ENCODE measurements at regions not wholly inside any gene's neighbourhood (a gene's known extent, or its start where the extent isn't known, plus 50 kb on each side); places are given as distances from the start of the nearest gene placed in this dataset.

DNA sequence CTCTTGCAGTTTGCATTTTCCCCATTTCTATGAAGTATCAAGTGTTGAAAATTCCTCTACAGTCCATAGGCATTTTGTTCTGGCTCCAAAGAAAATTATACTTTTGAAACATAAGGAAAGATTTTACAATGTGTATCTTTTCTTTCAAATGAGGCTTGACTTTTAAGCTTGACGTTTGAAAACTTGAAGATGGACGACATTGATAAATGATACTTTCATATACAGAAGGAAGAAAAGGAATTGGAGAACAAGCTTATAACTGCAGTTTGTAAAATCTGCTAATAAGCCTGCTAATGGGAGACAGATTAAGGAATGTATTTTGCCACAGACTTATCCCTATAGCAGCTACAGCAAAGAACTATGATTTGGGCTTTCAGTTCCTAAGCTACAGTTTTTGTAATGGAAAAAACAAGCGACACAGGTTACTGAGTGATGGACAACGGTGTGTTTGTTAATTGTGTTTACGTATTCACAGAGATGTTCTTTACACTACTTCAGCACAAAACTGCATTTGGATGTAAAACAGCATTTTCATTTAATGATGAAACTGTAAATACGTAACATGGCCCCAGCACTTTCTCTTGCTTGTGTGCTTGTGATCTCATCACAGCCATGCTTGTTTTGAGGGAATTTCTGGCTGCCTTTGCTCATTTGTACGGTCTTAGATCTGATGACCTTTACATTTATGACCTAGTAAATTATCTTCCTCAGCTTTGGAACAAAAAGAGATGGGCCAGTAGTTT is 83.2 kb upstream of the FAT1 start:
- H3K27ac Mint-ChIP-seq, result no peak overlapping the region
- H3K4me1 Mint-ChIP-seq, result no peaks in the 10 kb centered on the region
- ATAC-seq (ENCODE audit: low read depth) (no peak), DNase-seq (no peak)
- H3K9me3 Mint-ChIP-seq, result no peaks in the 10 kb centered on the region
- POLR2A ChIA-PET, result no interaction called here
- no peaks in the 10 kb centered on the region for H3K36me3 Mint-ChIP-seq
- no peak overlapping the region for H3K4me3 Mint-ChIP-seq
- H3K27me3 Mint-ChIP-seq, result no peaks in the 10 kb centered on the region

- Mint-ChIP-seq H3K36me3 (no peaks in the 10 kb centered on the region), H3K9me3 (no peaks in the 10 kb centered on the region), H3K27me3 (no peaks in the 10 kb centered on the region), H3K27ac (no peak overlapping the region), H3K4me3 (no peak overlapping the region), H3K4me1 (no peaks in the 10 kb centered on the region)
- DNase-seq (no peak), ATAC-seq (ENCODE audit: low read depth) (no peak)
- POLR2A ChIA-PET, result no interaction called here
Observed at GRCh38 chr4:186807808-186808629, 84.4 kb upstream of the FAT1 start.

GRCh38 chr4:186808630-186809018 is 85.0 kb upstream of the FAT1 start:
- ATAC-seq (ENCODE audit: low read depth) (no peak), DNase-seq (no peak)
- H3K4me1 Mint-ChIP-seq, result no peaks in the 10 kb centered on the region
- no peaks in the 10 kb centered on the region for H3K27me3 Mint-ChIP-seq
- POLR2A ChIA-PET, result no interaction called here
- H3K27ac Mint-ChIP-seq, result no peak overlapping the region
- no peak overlapping the region for H3K4me3 Mint-ChIP-seq
- no peaks in the 10 kb centered on the region for H3K9me3 Mint-ChIP-seq
- no peaks in the 10 kb centered on the region for H3K36me3 Mint-ChIP-seq

DNA sequence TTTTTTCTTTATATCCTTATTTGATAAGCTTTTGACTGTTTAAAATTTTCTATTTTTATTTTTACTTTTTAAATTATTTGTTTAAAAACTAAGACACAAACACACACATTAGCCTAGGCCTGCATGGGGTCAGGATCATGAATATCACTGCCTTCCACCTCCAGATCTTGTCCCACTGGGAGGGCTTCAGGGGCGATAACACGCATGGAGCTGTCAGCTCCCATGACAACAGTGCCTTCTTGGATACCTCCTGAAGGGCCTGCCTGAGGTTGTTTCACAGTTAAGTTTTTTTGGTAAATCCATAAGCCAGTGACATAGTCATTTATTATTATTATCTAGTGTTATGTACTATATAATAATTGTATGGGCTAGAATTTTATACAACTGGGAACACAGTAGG is 85.4 kb upstream of the FAT1 start:
- ATAC-seq (ENCODE audit: low read depth) (no peak), DNase-seq (no peak)
- H3K9me3 Mint-ChIP-seq, result no peaks in the 10 kb centered on the region
- H3K27me3 Mint-ChIP-seq, result no peaks in the 10 kb centered on the region
- no peak overlapping the region for H3K4me3 Mint-ChIP-seq
- H3K4me1 Mint-ChIP-seq, result no peaks in the 10 kb centered on the region
- H3K27ac Mint-ChIP-seq, result no peak overlapping the region
- POLR2A ChIA-PET, result no interaction called here
- H3K36me3 Mint-ChIP-seq, result no peaks in the 10 kb centered on the region

- POLR2A ChIA-PET, result no interaction called here
- ATAC-seq (ENCODE audit: low read depth), result no peak
Observed at GRCh38 chr4:186810613-186811150, 87.0 kb upstream of the FAT1 start.

GRCh38 chr4:186812592-186812991 is 88.9 kb upstream of the FAT1 start:
- H3K4me3 Mint-ChIP-seq, result no peak overlapping the region
- ATAC-seq (ENCODE audit: low read depth) (no peak), DNase-seq (no peak)
- no peaks in the 10 kb centered on the region for H3K4me1 Mint-ChIP-seq
- no peaks in the 10 kb centered on the region for H3K9me3 Mint-ChIP-seq
- no peaks in the 10 kb centered on the region for H3K27me3 Mint-ChIP-seq
- H3K27ac Mint-ChIP-seq, result no peak overlapping the region
- POLR2A ChIA-PET, result no interaction called here
- H3K36me3 Mint-ChIP-seq, result no peaks in the 10 kb centered on the region

More at GRCh38 chr4:186810613-186811150, 87.0 kb upstream of the FAT1 start:
- H3K9me3 Mint-ChIP-seq, result no peaks in the 10 kb centered on the region
- H3K4me3 Mint-ChIP-seq, result no peak overlapping the region
- H3K27me3 Mint-ChIP-seq, result no peaks in the 10 kb centered on the region
- no peak for DNase-seq
- no peaks in the 10 kb centered on the region for H3K36me3 Mint-ChIP-seq
- no peak overlapping the region for H3K27ac Mint-ChIP-seq
- no peaks in the 10 kb centered on the region for H3K4me1 Mint-ChIP-seq

DNA sequence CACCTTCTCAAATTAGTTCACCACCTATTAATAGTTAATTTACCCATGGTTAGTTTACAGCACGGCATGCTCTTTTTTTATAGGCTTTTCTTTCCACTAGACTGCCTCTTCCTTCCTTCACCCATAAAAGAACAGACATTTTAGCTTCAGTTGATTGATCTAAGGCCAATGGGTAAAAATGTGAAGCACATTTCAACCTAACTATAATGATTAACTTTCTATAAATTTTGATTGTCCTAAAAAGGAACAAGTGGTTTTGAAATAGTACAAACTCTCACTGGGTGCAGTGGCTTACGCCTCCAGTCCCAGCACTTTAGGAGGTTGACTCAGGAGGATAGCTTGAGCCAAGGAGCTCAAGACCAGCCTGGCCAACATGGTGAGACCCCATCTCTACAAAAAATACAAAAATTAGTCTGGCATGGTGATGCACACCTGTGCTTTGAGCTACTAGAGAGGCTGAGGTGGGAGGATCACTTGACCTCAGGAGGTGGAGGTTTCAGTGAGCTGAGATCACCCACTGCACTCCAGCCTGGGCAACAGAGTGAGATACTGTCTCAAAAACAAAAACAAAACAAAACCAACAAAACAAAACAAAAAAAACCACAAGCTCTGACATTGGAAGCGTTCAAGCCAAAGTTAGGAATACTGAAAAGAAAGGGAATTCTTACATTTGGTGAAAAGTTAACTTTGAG is 89.9 kb upstream of the FAT1 start:
- Mint-ChIP-seq H3K9me3 (no peaks in the 10 kb centered on the region), H3K36me3 (no peaks in the 10 kb centered on the region), H3K27me3 (no peaks in the 10 kb centered on the region), H3K4me3 (no peak overlapping the region), H3K27ac (no peak overlapping the region), H3K4me1 (no peaks in the 10 kb centered on the region)
- ATAC-seq (ENCODE audit: low read depth), result no peak
- POLR2A ChIA-PET, result no interaction called here
- DNase-seq, result no peak

DNA sequence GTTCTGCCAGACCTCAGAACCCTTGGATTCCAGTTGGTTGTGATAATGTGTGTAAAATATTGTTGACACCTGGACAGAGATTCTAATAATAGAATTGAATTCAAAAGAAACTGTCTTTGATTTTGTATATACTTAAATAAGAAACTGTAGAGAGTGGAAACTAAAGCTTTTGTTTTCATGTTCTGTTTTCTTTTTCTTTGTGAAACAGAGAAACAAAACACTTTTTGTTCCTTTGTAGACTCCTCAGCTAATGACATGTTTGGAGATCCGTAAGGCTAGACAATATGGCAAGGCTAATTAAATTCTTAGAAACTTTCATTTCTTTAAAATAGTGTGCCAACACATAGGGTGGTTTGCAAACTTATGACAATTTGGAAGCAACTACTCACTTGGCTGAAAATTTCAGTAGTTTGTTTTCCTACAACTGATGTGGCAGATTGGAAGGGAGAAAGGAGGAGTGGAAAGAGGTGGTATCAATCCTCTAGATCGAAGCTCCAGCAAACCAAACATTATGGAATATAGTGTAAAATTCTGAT is 90.9 kb upstream of the FAT1 start:
- DNase-seq, result no peak
- Mint-ChIP-seq H3K4me1 (no peaks in the 10 kb centered on the region), H3K27me3 (no peaks in the 10 kb centered on the region), H3K4me3 (no peak overlapping the region), H3K9me3 (no peaks in the 10 kb centered on the region), H3K36me3 (no peaks in the 10 kb centered on the region), H3K27ac (no peak overlapping the region)
- POLR2A ChIA-PET, result no interaction called here
- ATAC-seq (ENCODE audit: low read depth), result no peak

GRCh38 chr4:186819342-186820086 is 95.9 kb upstream of the FAT1 start:
- ATAC-seq (ENCODE audit: low read depth) (no peak), DNase-seq (no peak)
- POLR2A ChIA-PET, result no interaction called here
- no peaks in the 10 kb centered on the region for H3K27me3 Mint-ChIP-seq
- no peak overlapping the region for H3K4me3 Mint-ChIP-seq
- no peaks in the 10 kb centered on the region for H3K36me3 Mint-ChIP-seq
- H3K27ac Mint-ChIP-seq, result no peak overlapping the region
- H3K4me1 Mint-ChIP-seq, result no peaks in the 10 kb centered on the region
- no peaks in the 10 kb centered on the region for H3K9me3 Mint-ChIP-seq

DNA sequence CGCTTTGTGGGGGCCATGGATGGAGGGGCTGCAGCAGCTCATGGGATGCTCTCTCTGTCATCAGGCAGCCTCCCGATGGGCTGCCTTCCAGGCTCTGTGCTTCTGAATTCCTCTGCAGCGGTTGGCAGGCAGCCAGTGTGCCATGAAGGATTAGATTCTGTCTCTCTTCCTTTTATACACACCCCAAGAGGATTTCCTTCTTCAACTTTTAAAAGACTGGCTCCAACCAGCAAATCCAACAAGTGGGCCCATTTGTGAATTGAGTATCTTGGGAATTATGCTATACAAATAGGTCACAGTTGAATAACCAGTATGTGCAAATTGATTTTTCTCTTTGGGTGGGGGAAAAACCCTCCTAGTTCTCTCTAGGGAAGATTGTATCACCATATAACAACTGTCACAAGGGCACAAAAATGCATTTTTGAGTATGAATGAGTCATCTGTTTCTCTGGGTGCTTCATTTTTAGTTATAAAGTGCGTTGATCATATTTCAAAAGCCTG is 96.8 kb upstream of the FAT1 start:
- POLR2A ChIA-PET, result no interaction called here
- Mint-ChIP-seq H3K9me3 (peaks cover 1% of the 10 kb centered on the region), H3K27ac (no peak overlapping the region), H3K4me3 (no peak overlapping the region), H3K4me1 (no peaks in the 10 kb centered on the region), H3K36me3 (no peaks in the 10 kb centered on the region), H3K27me3 (no peaks in the 10 kb centered on the region)
- DNase-seq, result no peak
- ATAC-seq (ENCODE audit: low read depth), result no peak

DNA sequence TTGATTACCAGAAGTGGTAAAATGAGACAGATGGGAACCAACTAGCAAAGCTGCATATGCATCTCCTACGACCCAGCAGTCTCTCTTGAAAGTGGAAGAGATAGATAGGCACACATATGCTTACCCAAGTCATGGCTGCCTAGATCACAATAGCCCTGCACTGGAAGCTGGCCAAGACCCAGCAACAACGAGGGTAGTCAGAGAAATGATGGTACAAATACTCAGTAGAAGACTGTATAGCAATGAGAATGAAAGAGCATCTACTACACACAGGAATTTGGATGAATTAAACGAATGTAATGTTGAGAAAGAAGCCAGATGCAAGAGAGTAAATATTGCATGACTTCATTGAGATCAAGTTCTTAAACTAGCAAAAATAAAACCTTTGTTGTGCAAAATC is 100.3 kb upstream of the FAT1 start:
- peaks cover 1% of the 10 kb centered on the region for H3K9me3 Mint-ChIP-seq
- POLR2A ChIA-PET, result no interaction called here
- H3K27ac Mint-ChIP-seq, result no peak overlapping the region
- no peak overlapping the region for H3K4me3 Mint-ChIP-seq
- DNase-seq (no peak), ATAC-seq (ENCODE audit: low read depth) (no peak)
- no peaks in the 10 kb centered on the region for H3K36me3 Mint-ChIP-seq
- no peaks in the 10 kb centered on the region for H3K27me3 Mint-ChIP-seq
- no peaks in the 10 kb centered on the region for H3K4me1 Mint-ChIP-seq

- DNase-seq (no peak), ATAC-seq (ENCODE audit: low read depth) (no peak)
- Mint-ChIP-seq H3K9me3 (peaks cover 4% of the 10 kb centered on the region), H3K27me3 (no peaks in the 10 kb centered on the region), H3K36me3 (no peaks in the 10 kb centered on the region), H3K4me3 (no peak overlapping the region), H3K4me1 (no peaks in the 10 kb centered on the region), H3K27ac (no peak overlapping the region)
- POLR2A ChIA-PET, result no interaction called here
Observed at GRCh38 chr4:186825069-186825468, 101.4 kb upstream of the FAT1 start.

DNA sequence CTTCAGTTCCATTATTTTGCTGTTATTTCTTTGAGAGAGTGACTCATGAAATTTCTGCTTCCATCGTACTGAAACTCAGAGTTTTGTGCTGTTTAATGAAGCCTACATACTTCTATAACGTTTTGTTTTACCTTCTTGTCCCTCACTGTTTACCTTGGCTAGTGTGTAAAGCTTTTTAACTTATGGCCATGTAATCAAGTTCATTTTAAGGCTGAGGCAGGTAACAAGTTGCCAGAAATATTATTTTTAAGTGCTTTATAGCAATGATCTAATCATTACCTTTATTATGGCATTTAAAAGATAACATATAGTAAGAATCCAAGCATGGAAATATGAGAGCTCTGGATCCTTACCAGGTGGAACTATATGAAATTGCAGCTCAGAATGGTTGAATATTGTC is 102.3 kb upstream of the FAT1 start:
- H3K4me1 Mint-ChIP-seq, result no peaks in the 10 kb centered on the region
- H3K9me3 Mint-ChIP-seq, result peaks cover 6% of the 10 kb centered on the region
- H3K27me3 Mint-ChIP-seq, result no peaks in the 10 kb centered on the region
- H3K36me3 Mint-ChIP-seq, result no peaks in the 10 kb centered on the region
- no peak for DNase-seq
- POLR2A ChIA-PET, result no interaction called here
- no peak overlapping the region for H3K4me3 Mint-ChIP-seq
- H3K27ac Mint-ChIP-seq, result no peak overlapping the region
- ATAC-seq (ENCODE audit: low read depth), result no peak

All from activated naive CD8-positive, alpha-beta T cell treated with anti-CD3 and anti-CD28 coated beads, Interleukin-2, amount 10 ng/mL, durations not matched to agents 7 days and 5 days (primary cell).